Upper lobe of left lung (tissue), 4 donors: ENCODE measurements at regions not wholly inside any gene's neighbourhood (a gene's known extent, or its start where the extent isn't known, plus 50 kb on each side); places are given as distances from the start of the nearest gene placed in this dataset.

Experiments
- POLR2A ChIP-seq, 4 donors: fragments of 450-650 bp; IDR thresholded peaks; one replicate each; pipeline ENCODE4 v1.5.1; 2016 to 2017; ENCODE audit warnings: antibody characterized with exemption in 4 of 4, mild to moderate bottlenecking in 2 of 4
- POLR2AphosphoS5 ChIP-seq, 2 donors: sonication (generic); formaldehyde crosslinking; IDR thresholded peaks; one replicate each; pipeline ENCODE4 v1.5.1; 2017; ENCODE audit warnings: antibody characterized with exemption in 2 of 2
- TF ChIP-seq, protein P1 (sequence below), 6 experiments: fragments of 450-650 bp in 4 of 6; fragments of 200-600 bp in 2 of 6; sonication (generic) in 2 of 6; IDR thresholded peaks; one replicate each; pipeline ENCODE4 v1.5.1; 2016 to 2019; ENCODE audit warnings: antibody characterized with exemption in 6 of 6

DNA sequence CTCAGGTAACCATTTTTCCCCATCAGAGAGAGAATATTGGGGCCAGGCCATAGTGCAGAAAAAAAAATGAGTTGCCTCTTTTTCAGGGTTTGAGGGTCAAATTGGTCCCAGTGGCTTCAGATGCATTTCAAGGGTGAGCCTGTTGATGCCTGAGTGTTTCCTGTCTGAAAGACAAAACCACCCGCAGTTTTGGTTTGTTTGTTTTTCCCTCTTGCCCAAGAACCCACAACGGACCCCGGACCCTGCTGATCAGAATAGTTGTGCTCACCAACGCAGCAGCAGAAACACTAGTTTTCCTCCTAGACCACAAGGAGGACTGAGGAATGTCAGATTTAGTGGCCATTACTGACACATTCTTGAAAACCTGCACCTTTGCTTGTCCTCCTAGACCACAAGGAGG lies 1433.1 kb downstream of the PLA2G4A start:
- TF ChIP-seq POLR2AphosphoS5 (IDR thresholded peaks at IDR 0.05) (no peak), POLR2A (IDR thresholded peaks at IDR 0.05) (no peak)
- TF ChIP-seq, protein P1, sequence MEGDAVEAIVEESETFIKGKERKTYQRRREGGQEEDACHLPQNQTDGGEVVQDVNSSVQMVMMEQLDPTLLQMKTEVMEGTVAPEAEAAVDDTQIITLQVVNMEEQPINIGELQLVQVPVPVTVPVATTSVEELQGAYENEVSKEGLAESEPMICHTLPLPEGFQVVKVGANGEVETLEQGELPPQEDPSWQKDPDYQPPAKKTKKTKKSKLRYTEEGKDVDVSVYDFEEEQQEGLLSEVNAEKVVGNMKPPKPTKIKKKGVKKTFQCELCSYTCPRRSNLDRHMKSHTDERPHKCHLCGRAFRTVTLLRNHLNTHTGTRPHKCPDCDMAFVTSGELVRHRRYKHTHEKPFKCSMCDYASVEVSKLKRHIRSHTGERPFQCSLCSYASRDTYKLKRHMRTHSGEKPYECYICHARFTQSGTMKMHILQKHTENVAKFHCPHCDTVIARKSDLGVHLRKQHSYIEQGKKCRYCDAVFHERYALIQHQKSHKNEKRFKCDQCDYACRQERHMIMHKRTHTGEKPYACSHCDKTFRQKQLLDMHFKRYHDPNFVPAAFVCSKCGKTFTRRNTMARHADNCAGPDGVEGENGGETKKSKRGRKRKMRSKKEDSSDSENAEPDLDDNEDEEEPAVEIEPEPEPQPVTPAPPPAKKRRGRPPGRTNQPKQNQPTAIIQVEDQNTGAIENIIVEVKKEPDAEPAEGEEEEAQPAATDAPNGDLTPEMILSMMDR (IDR thresholded peaks at IDR 0.05), result no peak
